Large intestine (tissue), 3 donors: ENCODE measurements at regions not wholly inside any gene's neighbourhood (a gene's known extent, or its start where the extent isn't known, plus 50 kb on each side); places are given as distances from the start of the nearest gene placed in this dataset.
A peak's percentile ranks its signal among the peaks of the same experiment; 100 is the strongest.

ENCODE experiments used
- DNase-seq, 2 donors: peaks; one replicate each; pipeline versions ENCODE4 v3.0.0 to v3.0.0-alpha.2; 2013
- H3K27ac ChIP-seq: one replicate; pipeline ENCODE4 v1.5.1; 2013; ENCODE audit warnings: low read length
- H3K27me3 ChIP-seq: 2 replicates; pipeline ENCODE4 v1.6.1; 2013; ENCODE audit warnings: low read length; ENCODE audit not compliant: control insufficient read depth, insufficient read depth
- H3K36me3 ChIP-seq: 2 replicates; pipeline ENCODE4 v1.6.1; 2013; ENCODE audit warnings: low read length; ENCODE audit not compliant: control insufficient read depth, insufficient read depth
- H3K4me1 ChIP-seq: one replicate; pipeline ENCODE4 v1.6.1; 2013; ENCODE audit warnings: low read length; ENCODE audit not compliant: control insufficient read depth, insufficient read depth
- H3K4me3 ChIP-seq: one replicate; pipeline ENCODE4 v1.5.1; 2013; ENCODE audit warnings: low read length
- H3K9me3 ChIP-seq: one replicate; pipeline ENCODE4 v1.6.1; 2013; ENCODE audit warnings: mild to moderate bottlenecking, low read depth, low read length, moderate library complexity; ENCODE audit not compliant: control insufficient read depth
- WGBS: methylation state at CpG from one replicate; pipeline ENCODE4 v1.1.5; 2013; ENCODE audit warnings: low lambda C conversion rate; ENCODE audit not compliant: insufficient coverage; 5-methylcytosine and 5-hydroxymethylcytosine counted together

GRCh38 chr10:91111060-91111459, 109.4 kb upstream of the PCGF5 start:
- no CpG with 5 or more reads among the region's 3 CpGs for WGBS

GRCh38 chr10:91115618-91116390, 104.7 kb upstream of the PCGF5 start:
- no peak for DNase-seq
- H3K9me3 ChIP-seq = no peaks in the 10 kb centered on the region
- WGBS = no CpG with 5 or more reads among the region's 9 CpGs

More at GRCh38 chr10:91111060-91111459, 109.4 kb upstream of the PCGF5 start:
- Histone ChIP-seq H3K4me1 (no peaks in the 10 kb centered on the region), H3K27me3 (no peaks in the 10 kb centered on the region), H3K36me3 (no peaks in the 10 kb centered on the region), H3K4me3 (no peak overlapping the region), H3K9me3 (no peaks in the 10 kb centered on the region), H3K27ac (no peak overlapping the region)
- DNase-seq = no peak

GRCh38 chr10:91117505-91117904, 103.0 kb upstream of the PCGF5 start:
- Histone ChIP-seq H3K4me3 (no peak overlapping the region), H3K4me1 (no peaks in the 10 kb centered on the region), H3K27me3 (no peaks in the 10 kb centered on the region), H3K27ac (no peak overlapping the region), H3K9me3 (no peaks in the 10 kb centered on the region), H3K36me3 (no peaks in the 10 kb centered on the region)
- no peak for DNase-seq
- WGBS = 14% methylated on average over 1 of the region's 2 CpGs

More at GRCh38 chr10:91115618-91116390, 104.7 kb upstream of the PCGF5 start:
- Histone ChIP-seq H3K27ac (no peak overlapping the region), H3K4me3 (no peak overlapping the region), H3K4me1 (no peaks in the 10 kb centered on the region), H3K36me3 (no peaks in the 10 kb centered on the region), H3K27me3 (no peaks in the 10 kb centered on the region)

- no peaks in the 10 kb centered on the region for H3K4me1 ChIP-seq
- H3K9me3 ChIP-seq = no peaks in the 10 kb centered on the region
- WGBS = 100% methylated on average over 1 of the region's 2 CpGs
- no peak overlapping the region for H3K27ac ChIP-seq
- no peak for DNase-seq
- H3K36me3 ChIP-seq = no peaks in the 10 kb centered on the region
- no peak overlapping the region for H3K4me3 ChIP-seq
- peaks cover 2% of the 10 kb centered on the region for H3K27me3 ChIP-seq
Measured at GRCh38 chr10:91120348-91120747, 100.1 kb upstream of the PCGF5 start.

GRCh38 chr10:91123261-91123660, 97.2 kb upstream of the PCGF5 start:
- H3K4me1 ChIP-seq = no peaks in the 10 kb centered on the region
- H3K9me3 ChIP-seq = no peaks in the 10 kb centered on the region
- no peaks in the 10 kb centered on the region for H3K36me3 ChIP-seq
- H3K27me3 ChIP-seq = peaks cover 2% of the 10 kb centered on the region
- DNase-seq = no peak
- H3K4me3 ChIP-seq = no peak overlapping the region
- H3K27ac ChIP-seq = no peak overlapping the region
- WGBS = no CpG with 5 or more reads among the region's 5 CpGs

- no CpG with 5 or more reads among the region's 2 CpGs for WGBS
- no peak for DNase-seq
- Histone ChIP-seq H3K4me1 (no peaks in the 10 kb centered on the region), H3K27me3 (peaks cover 2% of the 10 kb centered on the region), H3K36me3 (no peaks in the 10 kb centered on the region), H3K27ac (no peak overlapping the region), H3K4me3 (no peak overlapping the region), H3K9me3 (no peaks in the 10 kb centered on the region)
Measured at GRCh38 chr10:91124016-91124415, 96.4 kb upstream of the PCGF5 start.

- H3K27ac ChIP-seq = no peak overlapping the region
- peaks cover 8% of the 10 kb centered on the region for H3K27me3 ChIP-seq
- no peaks in the 10 kb centered on the region for H3K9me3 ChIP-seq
- H3K4me1 ChIP-seq = no peaks in the 10 kb centered on the region
- no CpG with 5 or more reads among the region's 2 CpGs for WGBS
- H3K4me3 ChIP-seq = no peak overlapping the region
- H3K36me3 ChIP-seq = no peaks in the 10 kb centered on the region
- no peak for DNase-seq
Measured at GRCh38 chr10:91126471-91126870, 94.0 kb upstream of the PCGF5 start.

- H3K9me3 ChIP-seq = no peaks in the 10 kb centered on the region
- no peaks in the 10 kb centered on the region for H3K4me1 ChIP-seq
- no CpG with 5 or more reads among the region's 3 CpGs for WGBS
- H3K27me3 ChIP-seq = peaks cover 8% of the 10 kb centered on the region
- no peaks in the 10 kb centered on the region for H3K36me3 ChIP-seq
- H3K27ac ChIP-seq = no peak overlapping the region
- H3K4me3 ChIP-seq = no peak overlapping the region
- peak in 1 of 2 donors; percentile 4 for DNase-seq
Measured at GRCh38 chr10:91127341-91128082, 93.0 kb upstream of the PCGF5 start.

- peaks cover 14% of the 10 kb centered on the region for H3K27me3 ChIP-seq
- no peak for DNase-seq
- no peaks in the 10 kb centered on the region for H3K9me3 ChIP-seq
- no peak overlapping the region for H3K27ac ChIP-seq
- H3K4me3 ChIP-seq = no peak overlapping the region
- no peaks in the 10 kb centered on the region for H3K4me1 ChIP-seq
- H3K36me3 ChIP-seq = no peaks in the 10 kb centered on the region
- WGBS = no CpG with 5 or more reads among the region's 7 CpGs
Measured at GRCh38 chr10:91135113-91135512, 85.3 kb upstream of the PCGF5 start.

GRCh38 chr10:91137011-91137643, 83.3 kb upstream of the PCGF5 start:
- no CpG with 5 or more reads among the region's 6 CpGs for WGBS
- no peaks in the 10 kb centered on the region for H3K36me3 ChIP-seq

More at GRCh38 chr10:91137011-91137643, 83.3 kb upstream of the PCGF5 start:
- no peak for DNase-seq
- H3K27me3 ChIP-seq = peaks cover 8% of the 10 kb centered on the region
- H3K27ac ChIP-seq = no peak overlapping the region
- H3K9me3 ChIP-seq = no peaks in the 10 kb centered on the region
- no peak overlapping the region for H3K4me3 ChIP-seq
- H3K4me1 ChIP-seq = no peaks in the 10 kb centered on the region
